ENCODE measurements at regions not wholly inside any gene's neighbourhood (a gene's known extent, or its start where the extent isn't known, plus 50 kb on each side); places are given as distances from the start of the nearest gene placed in this dataset.
"Not testable (repeated sequence)": the region's sequence is repeated elsewhere in the genome, so short reads cannot be mapped to it uniquely, and the experiment has no call there.

DNA sequence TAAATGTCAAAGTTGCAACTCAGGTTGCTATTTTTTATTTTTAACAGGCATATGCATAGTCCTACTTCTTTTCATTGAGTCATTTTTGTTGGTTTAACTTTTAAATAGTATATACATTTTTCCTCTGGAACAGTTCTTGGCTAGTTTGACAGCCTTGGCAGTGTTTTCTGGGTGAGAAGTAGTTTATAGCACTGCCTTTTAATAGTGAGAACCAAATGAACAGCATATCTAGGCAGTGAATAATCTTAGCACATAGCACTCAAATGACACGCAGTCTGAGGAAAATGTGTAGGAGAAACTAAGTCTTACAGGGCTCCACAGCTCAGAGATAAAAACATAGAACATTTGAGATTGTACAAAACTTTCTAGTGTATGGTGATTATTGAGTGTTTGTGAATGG, 265.5 kb upstream of the POT1 start:
- H3K4me3 ChIP-seq, result no peak overlapping the region
- intact Hi-C loops (cut with DNase I; ENCODE audit: low total_unique reads), result no loop called here
- H3K27me3 ChIP-seq (replicated peaks in 1 of 7), result no peaks in the 10 kb centered on the region
- no peak overlapping the region for H3K27ac ChIP-seq
- H3K36me3 ChIP-seq, result no peaks in the 10 kb centered on the region
- 60 to 86% (median 83%) methylated on average over 1 of the region's 1 CpG for WGBS, 5 donors
- no peak for DNase-seq
- H3K4me1 ChIP-seq, result no peaks in the 10 kb centered on the region
- TF ChIP-seq, protein P1, sequence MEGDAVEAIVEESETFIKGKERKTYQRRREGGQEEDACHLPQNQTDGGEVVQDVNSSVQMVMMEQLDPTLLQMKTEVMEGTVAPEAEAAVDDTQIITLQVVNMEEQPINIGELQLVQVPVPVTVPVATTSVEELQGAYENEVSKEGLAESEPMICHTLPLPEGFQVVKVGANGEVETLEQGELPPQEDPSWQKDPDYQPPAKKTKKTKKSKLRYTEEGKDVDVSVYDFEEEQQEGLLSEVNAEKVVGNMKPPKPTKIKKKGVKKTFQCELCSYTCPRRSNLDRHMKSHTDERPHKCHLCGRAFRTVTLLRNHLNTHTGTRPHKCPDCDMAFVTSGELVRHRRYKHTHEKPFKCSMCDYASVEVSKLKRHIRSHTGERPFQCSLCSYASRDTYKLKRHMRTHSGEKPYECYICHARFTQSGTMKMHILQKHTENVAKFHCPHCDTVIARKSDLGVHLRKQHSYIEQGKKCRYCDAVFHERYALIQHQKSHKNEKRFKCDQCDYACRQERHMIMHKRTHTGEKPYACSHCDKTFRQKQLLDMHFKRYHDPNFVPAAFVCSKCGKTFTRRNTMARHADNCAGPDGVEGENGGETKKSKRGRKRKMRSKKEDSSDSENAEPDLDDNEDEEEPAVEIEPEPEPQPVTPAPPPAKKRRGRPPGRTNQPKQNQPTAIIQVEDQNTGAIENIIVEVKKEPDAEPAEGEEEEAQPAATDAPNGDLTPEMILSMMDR (IDR thresholded peaks at IDR 0.05 in 8 of 11, conservative IDR thresholded peaks at IDR 0.05 in 3 of 11), result no peak
- TF ChIP-seq POLR2A (IDR thresholded peaks at IDR 0.05), result no peak
- TF ChIP-seq POLR2AphosphoS5 (IDR thresholded peaks at IDR 0.05), result no peak
- peaks cover 0 to 21% (median 14%) of the 10 kb centered on the region in 8 donors for H3K9me3 ChIP-seq

DNA sequence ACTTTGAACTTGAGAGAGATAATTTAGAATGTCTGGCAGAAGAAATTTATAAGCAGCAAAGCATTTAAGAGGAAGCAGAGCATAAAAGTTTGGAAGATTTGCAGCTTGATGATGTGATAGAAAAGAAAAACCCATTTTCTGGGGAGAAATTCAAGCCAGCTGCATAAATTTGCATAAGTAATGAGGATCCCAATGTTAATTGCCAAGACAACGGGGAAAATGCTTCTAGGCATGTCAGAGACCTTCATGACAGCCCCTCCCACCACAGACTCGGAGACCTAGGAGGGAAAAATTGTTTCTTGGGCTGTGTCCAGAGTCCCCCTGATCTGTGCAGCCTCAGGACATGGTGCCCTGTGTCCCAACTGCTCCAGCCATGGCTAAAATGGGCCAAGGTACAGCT, 263.6 kb upstream of the POT1 start:
- TF ChIP-seq POLR2AphosphoS5 (IDR thresholded peaks at IDR 0.05) (no peak), POLR2A (IDR thresholded peaks at IDR 0.05) (no peak)
- TF ChIP-seq, protein P1 (IDR thresholded peaks at IDR 0.05 in 8 of 11, conservative IDR thresholded peaks at IDR 0.05 in 3 of 11), result no peak
- no peak for DNase-seq
- Histone ChIP-seq H3K4me1 (no peaks in the 10 kb centered on the region), H3K36me3 (no peaks in the 10 kb centered on the region), H3K4me3 (no peak overlapping the region), H3K27me3 (replicated peaks in 1 of 7) (no peaks in the 10 kb centered on the region), H3K9me3 (peaks cover 0 to 23% (median 14%) of the 10 kb centered on the region in 8 donors), H3K27ac (no peak overlapping the region)
- WGBS, 5 donors, result 56 to 78% (median 60%) methylated on average over 2 of the region's 2 CpGs
- intact Hi-C loops (cut with DNase I; ENCODE audit: low total_unique reads), result no loop called here

DNA sequence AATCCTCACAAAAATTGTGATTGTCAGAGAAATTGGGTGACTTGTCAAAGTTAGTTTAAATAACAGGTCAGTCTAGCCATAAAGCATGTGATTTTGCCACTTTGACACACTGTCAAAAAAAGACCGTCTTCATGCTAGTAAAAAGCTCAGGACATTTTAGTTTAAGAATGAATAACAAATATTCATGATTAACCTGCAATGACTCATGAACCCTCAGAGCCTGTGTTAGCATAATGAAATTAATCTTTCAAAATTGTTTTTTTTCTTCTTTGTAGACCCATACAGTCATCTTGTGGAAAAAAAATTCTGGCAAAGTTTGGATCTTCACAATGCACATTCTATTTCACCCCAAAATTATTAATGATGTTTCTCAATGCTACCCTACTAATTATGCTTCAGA, 255.2 kb upstream of the POT1 start:
- no peaks in the 10 kb centered on the region for H3K4me1 ChIP-seq
- H3K9me3 ChIP-seq, result peaks cover 0 to 18% (median 0%) of the 10 kb centered on the region in 8 donors
- H3K4me3 ChIP-seq, result no peak overlapping the region
- intact Hi-C loops (cut with DNase I; ENCODE audit: low total_unique reads), result no loop called here
- H3K36me3 ChIP-seq, result no peaks in the 10 kb centered on the region
- H3K27ac ChIP-seq, result no peak overlapping the region
- no peak for DNase-seq
- WGBS, 5 donors, result 71 to 90% (median 88%) methylated on average over 1 of the region's 1 CpG
- H3K27me3 ChIP-seq (replicated peaks in 1 of 7), result no peaks in the 10 kb centered on the region
- TF ChIP-seq POLR2AphosphoS5 (IDR thresholded peaks at IDR 0.05) (no peak), POLR2A (IDR thresholded peaks at IDR 0.05) (no peak)
- TF ChIP-seq, protein P1 (IDR thresholded peaks at IDR 0.05 in 8 of 11, conservative IDR thresholded peaks at IDR 0.05 in 3 of 11), result no peak

DNA sequence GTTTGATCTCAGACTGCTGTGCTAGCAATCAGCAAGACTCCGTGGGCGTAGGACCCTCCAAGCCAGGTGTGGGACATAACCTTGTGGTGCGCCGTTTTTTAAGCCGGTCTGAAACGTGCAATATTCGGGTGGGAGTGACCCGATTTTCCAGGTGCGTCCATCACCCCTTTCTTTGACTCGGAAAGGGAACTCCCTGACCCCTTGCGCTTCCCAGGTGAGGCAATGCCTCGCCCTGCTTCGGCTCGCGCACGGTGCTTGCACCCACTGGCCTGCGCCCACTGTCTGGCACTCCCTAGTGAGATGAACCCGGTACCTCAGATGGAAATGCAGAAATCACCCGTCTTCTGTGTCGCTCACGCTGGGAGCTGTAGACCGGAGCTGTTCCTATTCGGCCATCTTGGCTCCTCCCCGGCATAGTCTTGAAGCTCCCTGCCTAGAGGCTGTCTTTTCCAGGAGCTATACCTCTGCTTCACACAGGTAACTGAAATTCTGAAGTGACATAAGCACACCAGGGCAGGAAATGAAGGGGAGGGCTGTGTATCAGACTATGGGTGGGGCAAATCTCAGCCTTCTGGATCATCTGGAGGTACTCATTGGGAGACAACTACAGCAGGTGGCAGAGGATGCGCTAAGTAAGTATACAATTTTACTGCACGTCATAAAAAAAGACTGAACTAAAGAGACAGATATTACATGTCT, 252.1 kb upstream of the POT1 start:
- DNase-seq; H3K27ac ChIP-seq; H3K4me3 ChIP-seq; intact Hi-C loops (cut with DNase I; ENCODE audit: low total_unique reads); H3K4me1 ChIP-seq; H3K27me3 ChIP-seq (replicated peaks in 1 of 7); H3K9me3 ChIP-seq; H3K36me3 ChIP-seq: not testable (repeated sequence)
- 87 to 94% (median 90%) methylated on average over 18 to 26 of the region's 26 CpGs for WGBS, 5 donors

Measured in spleen (tissue), 11 donors.